ENCODE measurements at regions not wholly inside any gene's neighbourhood (a gene's known extent, or its start where the extent isn't known, plus 50 kb on each side); places are given as distances from the start of the nearest gene placed in this dataset.

DNA sequence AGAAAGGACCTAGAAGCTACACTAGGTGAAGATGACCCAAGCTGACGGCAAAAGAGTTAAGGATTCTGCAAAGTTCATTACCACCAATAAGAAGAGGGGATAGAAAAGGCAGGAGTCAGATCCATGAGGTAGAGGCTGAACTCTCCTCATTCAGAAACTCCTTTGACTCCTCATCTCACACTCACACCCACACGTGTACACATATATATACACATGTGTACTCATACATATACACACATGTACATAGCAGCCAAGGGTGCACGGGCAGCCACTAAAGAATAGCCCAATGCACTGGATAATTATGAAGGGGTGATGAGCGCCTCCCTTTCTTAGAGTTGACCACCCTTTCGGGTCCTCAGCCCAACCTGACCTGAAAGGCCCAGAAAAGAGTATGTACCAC lies 476.8 kb downstream of the NTRK3 start:
- no peak for TF ChIP-seq POLR2A (IDR thresholded peaks at IDR 0.05; ENCODE audit: low read depth)
- TF ChIP-seq, protein P1, sequence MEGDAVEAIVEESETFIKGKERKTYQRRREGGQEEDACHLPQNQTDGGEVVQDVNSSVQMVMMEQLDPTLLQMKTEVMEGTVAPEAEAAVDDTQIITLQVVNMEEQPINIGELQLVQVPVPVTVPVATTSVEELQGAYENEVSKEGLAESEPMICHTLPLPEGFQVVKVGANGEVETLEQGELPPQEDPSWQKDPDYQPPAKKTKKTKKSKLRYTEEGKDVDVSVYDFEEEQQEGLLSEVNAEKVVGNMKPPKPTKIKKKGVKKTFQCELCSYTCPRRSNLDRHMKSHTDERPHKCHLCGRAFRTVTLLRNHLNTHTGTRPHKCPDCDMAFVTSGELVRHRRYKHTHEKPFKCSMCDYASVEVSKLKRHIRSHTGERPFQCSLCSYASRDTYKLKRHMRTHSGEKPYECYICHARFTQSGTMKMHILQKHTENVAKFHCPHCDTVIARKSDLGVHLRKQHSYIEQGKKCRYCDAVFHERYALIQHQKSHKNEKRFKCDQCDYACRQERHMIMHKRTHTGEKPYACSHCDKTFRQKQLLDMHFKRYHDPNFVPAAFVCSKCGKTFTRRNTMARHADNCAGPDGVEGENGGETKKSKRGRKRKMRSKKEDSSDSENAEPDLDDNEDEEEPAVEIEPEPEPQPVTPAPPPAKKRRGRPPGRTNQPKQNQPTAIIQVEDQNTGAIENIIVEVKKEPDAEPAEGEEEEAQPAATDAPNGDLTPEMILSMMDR (IDR thresholded peaks at IDR 0.05), result no peak
